ENCODE measurements at regions not wholly inside any gene's neighbourhood (a gene's known extent, or its start where the extent isn't known, plus 50 kb on each side); places are given as distances from the start of the nearest gene placed in this dataset.

GRCh38 chr5:173781816-173782670, 106.1 kb upstream of the CPEB4 start:
- Histone ChIP-seq H3K9me3 (ENCODE audit: control insufficient read depth, insufficient read depth, low read length) (no peaks in the 10 kb centered on the region), H3K36me3 (ENCODE audit: control insufficient read depth, insufficient read depth, low read length) (no peaks in the 10 kb centered on the region), H3K4me3 (ENCODE audit: low read length) (no peak overlapping the region), H3K27me3 (ENCODE audit: control insufficient read depth, insufficient read depth, low read length) (no peaks in the 10 kb centered on the region), H3K27ac (ENCODE audit: low read length) (no peak overlapping the region), H3K4me1 (ENCODE audit: control insufficient read depth, insufficient read depth, low read length) (peaks cover 1% of the 10 kb centered on the region; the same call in 1 of the 2 replicates)
- DNase-seq (ENCODE audit: low read depth, low spot score) = no peak
- no CpG with 5 or more reads among the region's 8 CpGs for WGBS (ENCODE audit: insufficient coverage, insufficient read length)

- H3K36me3 ChIP-seq (ENCODE audit: control insufficient read depth, insufficient read depth, low read length) = no peaks in the 10 kb centered on the region
- no peak for DNase-seq (ENCODE audit: low read depth, low spot score)
- H3K9me3 ChIP-seq (ENCODE audit: control insufficient read depth, insufficient read depth, low read length) = no peaks in the 10 kb centered on the region
- no peak overlapping the region for H3K27ac ChIP-seq (ENCODE audit: low read length)
- H3K4me1 ChIP-seq (ENCODE audit: control insufficient read depth, insufficient read depth, low read length) = peaks cover 1% of the 10 kb centered on the region; the same call in 1 of the 2 replicates
- no CpG with 5 or more reads among the region's 4 CpGs for WGBS (ENCODE audit: insufficient coverage, insufficient read length)
- no peak overlapping the region for H3K4me3 ChIP-seq (ENCODE audit: low read length)
- no peaks in the 10 kb centered on the region for H3K27me3 ChIP-seq (ENCODE audit: control insufficient read depth, insufficient read depth, low read length)
Observed at GRCh38 chr5:173782671-173783101, 105.5 kb upstream of the CPEB4 start.

DNA sequence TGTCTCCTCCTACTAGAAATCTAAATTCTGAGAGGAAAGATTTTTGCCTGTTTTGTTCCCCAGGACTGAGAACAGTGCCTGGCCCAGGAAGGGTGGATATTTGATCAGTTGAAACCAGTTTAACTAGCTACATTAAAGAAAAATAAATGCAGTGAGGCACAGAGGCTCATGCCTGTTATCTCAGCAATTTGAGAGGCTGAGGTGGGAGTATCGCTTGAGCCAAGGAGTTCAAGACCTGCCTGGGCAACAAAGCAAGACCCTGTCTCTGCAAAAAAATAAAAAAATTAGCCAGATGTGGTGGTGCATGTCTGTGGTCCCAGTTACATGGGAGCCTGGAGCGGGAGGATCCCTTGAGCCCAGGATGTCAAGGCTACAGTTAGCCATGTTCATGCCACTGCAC, 104.8 kb upstream of the CPEB4 start:
- H3K27me3 ChIP-seq (ENCODE audit: control insufficient read depth, insufficient read depth, low read length) = no peaks in the 10 kb centered on the region
- no peaks in the 10 kb centered on the region for H3K36me3 ChIP-seq (ENCODE audit: control insufficient read depth, insufficient read depth, low read length)
- no peak overlapping the region for H3K4me3 ChIP-seq (ENCODE audit: low read length)
- peaks cover 1% of the 10 kb centered on the region; the same call in 1 of the 2 replicates for H3K4me1 ChIP-seq (ENCODE audit: control insufficient read depth, insufficient read depth, low read length)
- H3K9me3 ChIP-seq (ENCODE audit: control insufficient read depth, insufficient read depth, low read length) = no peaks in the 10 kb centered on the region
- H3K27ac ChIP-seq (ENCODE audit: low read length) = no peak overlapping the region
- no peak for DNase-seq (ENCODE audit: low read depth, low spot score)
- no CpG with 5 or more reads among the region's 2 CpGs for WGBS (ENCODE audit: insufficient coverage, insufficient read length)

GRCh38 chr5:173785400-173785799, 102.7 kb upstream of the CPEB4 start:
- no CpG with 5 or more reads among the region's 4 CpGs for WGBS (ENCODE audit: insufficient coverage, insufficient read length)
- H3K27ac ChIP-seq (ENCODE audit: low read length) = no peak overlapping the region
- H3K4me1 ChIP-seq (ENCODE audit: control insufficient read depth, insufficient read depth, low read length) = peaks cover 1% of the 10 kb centered on the region; the same call in 1 of the 2 replicates
- H3K27me3 ChIP-seq (ENCODE audit: control insufficient read depth, insufficient read depth, low read length) = no peaks in the 10 kb centered on the region
- H3K4me3 ChIP-seq (ENCODE audit: low read length) = no peak overlapping the region
- no peak for DNase-seq (ENCODE audit: low read depth, low spot score)
- no peaks in the 10 kb centered on the region for H3K9me3 ChIP-seq (ENCODE audit: control insufficient read depth, insufficient read depth, low read length)
- H3K36me3 ChIP-seq (ENCODE audit: control insufficient read depth, insufficient read depth, low read length) = no peaks in the 10 kb centered on the region

- Histone ChIP-seq H3K36me3 (ENCODE audit: control insufficient read depth, insufficient read depth, low read length) (no peaks in the 10 kb centered on the region), H3K9me3 (ENCODE audit: control insufficient read depth, insufficient read depth, low read length) (no peaks in the 10 kb centered on the region), H3K4me3 (ENCODE audit: low read length) (no peak overlapping the region), H3K27ac (ENCODE audit: low read length) (no peak overlapping the region), H3K27me3 (ENCODE audit: control insufficient read depth, insufficient read depth, low read length) (no peaks in the 10 kb centered on the region), H3K4me1 (ENCODE audit: control insufficient read depth, insufficient read depth, low read length) (peaks cover 1% of the 10 kb centered on the region; the same call in 1 of the 2 replicates)
- no CpG with 5 or more reads among the region's 3 CpGs for WGBS (ENCODE audit: insufficient coverage, insufficient read length)
- no peak for DNase-seq (ENCODE audit: low read depth, low spot score)
Observed at GRCh38 chr5:173785866-173786265, 102.3 kb upstream of the CPEB4 start.

DNA sequence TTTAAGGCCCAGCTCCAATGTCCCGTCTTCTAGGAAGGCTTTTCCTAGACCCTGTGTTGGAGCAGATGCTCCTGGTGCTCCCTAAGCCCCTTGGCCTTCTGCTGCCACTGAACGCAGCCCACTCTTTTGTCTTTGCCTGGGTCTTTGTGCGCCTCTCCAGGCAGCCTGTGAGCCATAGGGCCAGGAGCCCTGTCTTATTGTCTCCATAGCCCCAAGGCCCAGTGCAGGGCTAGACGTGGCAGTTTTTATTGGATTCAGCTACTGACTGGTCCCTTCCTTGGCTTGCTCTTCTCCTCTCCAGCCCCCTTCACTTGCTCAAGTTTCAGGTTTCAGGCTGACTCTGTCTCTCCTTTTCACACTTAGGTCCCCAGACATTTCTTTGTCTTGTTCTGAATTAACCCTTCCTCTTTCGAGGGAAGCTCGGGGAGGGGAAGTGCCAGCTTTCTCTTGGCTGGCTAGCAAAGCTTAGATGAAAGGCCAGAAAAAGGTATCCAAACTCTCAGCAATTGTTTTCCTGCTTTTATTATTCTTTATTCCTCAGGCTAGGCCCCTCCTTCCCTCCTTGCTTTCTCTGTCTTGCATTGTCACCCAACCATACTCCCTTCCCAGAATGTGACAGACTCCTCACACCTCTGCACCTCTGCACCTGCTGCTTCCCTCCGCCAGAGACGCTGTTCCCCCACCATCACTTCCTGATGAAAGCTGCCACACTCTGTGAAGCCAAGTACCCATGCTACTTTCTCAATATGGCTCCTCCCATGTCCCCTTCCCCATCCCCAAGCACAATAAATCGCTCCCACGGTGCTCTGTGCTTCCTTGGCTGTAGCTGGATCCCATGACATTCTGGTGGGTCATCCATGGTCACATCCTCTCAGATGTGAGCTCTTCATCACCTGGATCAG, 101.6 kb upstream of the CPEB4 start:
- Histone ChIP-seq H3K27me3 (ENCODE audit: control insufficient read depth, insufficient read depth, low read length) (no peaks in the 10 kb centered on the region), H3K4me3 (ENCODE audit: low read length) (no peak overlapping the region), H3K27ac (ENCODE audit: low read length) (no peak overlapping the region), H3K4me1 (ENCODE audit: control insufficient read depth, insufficient read depth, low read length) (peaks cover 1% of the 10 kb centered on the region; the same call in 1 of the 2 replicates), H3K36me3 (ENCODE audit: control insufficient read depth, insufficient read depth, low read length) (no peaks in the 10 kb centered on the region), H3K9me3 (ENCODE audit: control insufficient read depth, insufficient read depth, low read length) (no peaks in the 10 kb centered on the region)
- no CpG with 5 or more reads among the region's 10 CpGs for WGBS (ENCODE audit: insufficient coverage, insufficient read length)
- no peak for DNase-seq (ENCODE audit: low read depth, low spot score)

GRCh38 chr5:173789031-173789920, 98.9 kb upstream of the CPEB4 start:
- Histone ChIP-seq H3K27me3 (ENCODE audit: control insufficient read depth, insufficient read depth, low read length) (no peaks in the 10 kb centered on the region), H3K36me3 (ENCODE audit: control insufficient read depth, insufficient read depth, low read length) (no peaks in the 10 kb centered on the region), H3K27ac (ENCODE audit: low read length) (no peak overlapping the region), H3K4me1 (ENCODE audit: control insufficient read depth, insufficient read depth, low read length) (no peaks in the 10 kb centered on the region), H3K4me3 (ENCODE audit: low read length) (no peak overlapping the region), H3K9me3 (ENCODE audit: control insufficient read depth, insufficient read depth, low read length) (no peaks in the 10 kb centered on the region)
- no peak for DNase-seq (ENCODE audit: low read depth, low spot score)
- no CpG with 5 or more reads among the region's 11 CpGs for WGBS (ENCODE audit: insufficient coverage, insufficient read length)

- Histone ChIP-seq H3K27me3 (ENCODE audit: control insufficient read depth, insufficient read depth, low read length) (no peaks in the 10 kb centered on the region), H3K4me3 (ENCODE audit: low read length) (no peak overlapping the region), H3K36me3 (ENCODE audit: control insufficient read depth, insufficient read depth, low read length) (no peaks in the 10 kb centered on the region), H3K27ac (ENCODE audit: low read length) (no peak overlapping the region), H3K4me1 (ENCODE audit: control insufficient read depth, insufficient read depth, low read length) (no peaks in the 10 kb centered on the region), H3K9me3 (ENCODE audit: control insufficient read depth, insufficient read depth, low read length) (no peaks in the 10 kb centered on the region)
- DNase-seq (ENCODE audit: low read depth, low spot score) = no peak
- WGBS (ENCODE audit: insufficient coverage, insufficient read length) = no CpG with 5 or more reads among the region's 11 CpGs
Observed at GRCh38 chr5:173790177-173790719, 97.9 kb upstream of the CPEB4 start.

DNA sequence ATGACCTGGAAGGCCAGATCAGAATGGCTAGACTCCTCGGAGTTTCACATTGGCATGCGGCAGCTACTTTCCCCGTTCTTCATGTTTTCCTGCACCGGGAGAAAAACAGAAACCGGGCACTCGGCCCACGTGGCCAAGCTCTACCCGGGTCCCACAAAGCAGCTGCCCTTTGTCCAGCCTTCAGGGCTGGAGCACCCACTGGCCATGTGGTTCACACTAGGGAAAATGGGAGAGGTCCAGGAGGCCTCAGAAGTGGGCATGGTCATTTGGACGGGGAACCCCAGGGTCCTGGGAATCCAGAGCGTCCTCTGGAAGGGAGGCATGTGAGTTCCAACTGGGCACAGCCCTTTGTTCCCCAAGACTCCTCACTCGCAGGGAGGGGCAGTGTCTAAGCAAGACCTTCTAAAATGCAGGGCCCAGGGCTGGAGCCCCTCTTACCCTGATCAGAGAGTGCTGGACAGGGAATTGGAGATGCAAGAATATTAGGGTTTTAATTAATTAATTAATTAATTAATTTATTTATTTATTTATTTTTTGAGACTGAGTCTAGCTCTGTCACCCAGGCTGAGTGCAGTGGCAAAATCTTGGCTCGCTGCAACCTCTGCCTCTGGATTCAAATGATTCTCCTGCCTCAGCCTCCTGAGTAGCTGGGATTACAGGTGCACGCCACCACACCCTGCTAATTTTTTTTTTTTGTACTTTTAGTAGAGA, 97.2 kb upstream of the CPEB4 start:
- H3K27ac ChIP-seq (ENCODE audit: low read length) = no peak overlapping the region
- DNase-seq (ENCODE audit: low read depth, low spot score) = no peak
- H3K27me3 ChIP-seq (ENCODE audit: control insufficient read depth, insufficient read depth, low read length) = no peaks in the 10 kb centered on the region
- H3K9me3 ChIP-seq (ENCODE audit: control insufficient read depth, insufficient read depth, low read length) = no peaks in the 10 kb centered on the region
- no CpG with 5 or more reads among the region's 13 CpGs for WGBS (ENCODE audit: insufficient coverage, insufficient read length)
- H3K4me3 ChIP-seq (ENCODE audit: low read length) = no peak overlapping the region
- H3K36me3 ChIP-seq (ENCODE audit: control insufficient read depth, insufficient read depth, low read length) = no peaks in the 10 kb centered on the region
- H3K4me1 ChIP-seq (ENCODE audit: control insufficient read depth, insufficient read depth, low read length) = 0 out of 2 replicates have a peak, but pooled peaks cover 1% of the 10 kb centered on the region

Data from iPS DF 6.9 (cell line).